Neural progenitor cell (in vitro differentiated cells): ENCODE measurements at regions not wholly inside any gene's neighbourhood (a gene's known extent, or its start where the extent isn't known, plus 50 kb on each side); places are given as distances from the start of the nearest gene placed in this dataset.

Source experiments
- DNase-seq: peaks from one replicate; pipeline ENCODE4 v3.0.0-alpha.2; 2016; ENCODE audit warnings: low spot score
- H2AFZ ChIP-seq: fragments of 200-600 bp; sonication (generic); replicated peaks from 2 replicates; pipeline ENCODE4 v1.6.1; 2016; ENCODE audit warnings: antibody characterized with exemption
- H3F3A ChIP-seq: fragments of 200-600 bp; sonication (generic); 2 replicates; pipeline ENCODE4 v1.6.1; 2016; ENCODE audit warnings: antibody characterized with exemption, low read depth
- H3K27ac ChIP-seq: fragments of 200-600 bp; sonication (generic); 2 replicates; pipeline ENCODE4 v1.5.1; 2016; ENCODE audit warnings: mild to moderate bottlenecking
- H3K27me3 ChIP-seq: fragments of 200-600 bp; sonication (generic); 2 replicates; pipeline ENCODE4 v1.6.1; 2016; ENCODE audit warnings: mild to moderate bottlenecking, moderate library complexity
- H3K36me3 ChIP-seq: fragments of 200-600 bp; sonication (generic); 2 replicates; pipeline ENCODE4 v1.5.1; 2016
- H3K4me1 ChIP-seq: fragments of 200-600 bp; sonication (generic); 2 replicates; pipeline ENCODE4 v1.6.1; 2016; ENCODE audit warnings: mixed run types
- H3K4me2 ChIP-seq: fragments of 200-600 bp; sonication (generic); 2 replicates; pipeline ENCODE4 v1.6.1; 2016
- H3K4me3 ChIP-seq: fragments of 200-600 bp; sonication (generic); 2 replicates; pipeline ENCODE4 v1.5.1; 2016
- H3K79me2 ChIP-seq: fragments of 200-600 bp; sonication (generic); 2 replicates; pipeline ENCODE4 v1.6.1; 2016; ENCODE audit warnings: low read depth
- H3K9ac ChIP-seq: fragments of 200-600 bp; sonication (generic); 2 replicates; pipeline ENCODE4 v1.6.1; 2016
- H3K9me3 ChIP-seq: fragments of 200-600 bp; sonication (generic); 2 replicates; pipeline ENCODE4 v1.5.1; 2016; ENCODE audit warnings: low read depth
- H4K20me1 ChIP-seq: fragments of 200-600 bp; sonication (generic); 2 replicates; pipeline ENCODE4 v1.6.1; 2016; ENCODE audit warnings: low read depth
- H3K27ac Mint-ChIP-seq: 3 replicates; pipeline ENCODE4 v1.8.0; 2021; ENCODE audit warnings: mixed read lengths
- H3K27me3 Mint-ChIP-seq: 2 replicates; pipeline ENCODE4 v1.8.0; 2022; ENCODE audit warnings: low read depth, mild to moderate bottlenecking, inconsistent platforms, moderate library complexity, mixed read lengths; ENCODE audit not compliant: insufficient read depth
- H3K36me3 Mint-ChIP-seq: 3 replicates; pipeline ENCODE4 v1.8.0; 2021; ENCODE audit warnings: mixed read lengths
- H3K4me1 Mint-ChIP-seq: 3 replicates; pipeline ENCODE4 v1.8.0; 2021; ENCODE audit warnings: mixed read lengths
- H3K4me3 Mint-ChIP-seq: 3 replicates; pipeline ENCODE4 v1.8.0; 2021; ENCODE audit warnings: mild to moderate bottlenecking, moderate library complexity, mixed read lengths
- H3K9me3 Mint-ChIP-seq: 3 replicates; pipeline ENCODE4 v1.8.0; 2020; ENCODE audit warnings: mixed read lengths
- CTCF ChIP-seq: fragments of 200-600 bp; sonication (generic); IDR thresholded peaks from 2 replicates; pipeline ENCODE4 v1.5.1; 2017; ENCODE audit warnings: antibody characterized with exemption, mild to moderate bottlenecking
- EZH2 ChIP-seq: fragments of 200-600 bp; sonication (generic); IDR thresholded peaks from 2 replicates; pipeline ENCODE4 v1.6.1; 2017; ENCODE audit warnings: antibody characterized with exemption, mild to moderate bottlenecking, moderate library complexity
- EZH2phosphoT487 ChIP-seq: fragments of 200-600 bp; sonication (generic); IDR thresholded peaks from 2 replicates; pipeline ENCODE4 v1.6.1; 2017; ENCODE audit warnings: antibody characterized with exemption

GRCh38 chr16:9597967-9598730 is 506.7 kb downstream of the HAPSTR1 start:
- Histone ChIP-seq H3K4me2 (no peak overlapping the region), H3K4me3 (no peak overlapping the region), H3F3A (no peaks in the 10 kb centered on the region), H3K27ac (no peak overlapping the region), H3K4me1 (peaks cover 9% of the 10 kb centered on the region), H2AFZ (no peak overlapping the region), H3K79me2 (no peaks in the 10 kb centered on the region), H4K20me1 (no peaks in the 10 kb centered on the region), H3K9ac (no peak overlapping the region), H3K9me3 (no peaks in the 10 kb centered on the region), H3K36me3 (no peaks in the 10 kb centered on the region), H3K27me3 (no peaks in the 10 kb centered on the region)
- H3K4me1 Mint-ChIP-seq, result no peaks in the 10 kb centered on the region
- DNase-seq, result no peak
- H3K36me3 Mint-ChIP-seq, result no peaks in the 10 kb centered on the region
- peaks cover 2% of the 10 kb centered on the region for H3K27me3 Mint-ChIP-seq
- H3K27ac Mint-ChIP-seq, result no peak overlapping the region
- TF ChIP-seq EZH2phosphoT487 (no peak), CTCF (no peak), EZH2 (no peak)
- H3K9me3 Mint-ChIP-seq, result no peaks in the 10 kb centered on the region
- no peak overlapping the region for H3K4me3 Mint-ChIP-seq

- no peaks in the 10 kb centered on the region for H3K36me3 Mint-ChIP-seq
- H3F3A ChIP-seq, result no peaks in the 10 kb centered on the region
- H3K27ac ChIP-seq, result no peak overlapping the region
- H3K4me1 Mint-ChIP-seq, result no peaks in the 10 kb centered on the region
- no peaks in the 10 kb centered on the region for H4K20me1 ChIP-seq
- peaks cover 9% of the 10 kb centered on the region for H3K4me1 ChIP-seq
- no peak overlapping the region for H3K27ac Mint-ChIP-seq
- H3K9me3 ChIP-seq, result no peaks in the 10 kb centered on the region
- peaks cover 2% of the 10 kb centered on the region for H3K27me3 Mint-ChIP-seq
- no peaks in the 10 kb centered on the region for H3K36me3 ChIP-seq
- DNase-seq, result no peak
- no peak overlapping the region for H2AFZ ChIP-seq
- no peak overlapping the region for H3K4me3 Mint-ChIP-seq
- no peak for TF ChIP-seq CTCF
- TF ChIP-seq EZH2, result no peak
- TF ChIP-seq EZH2phosphoT487, result no peak
- no peaks in the 10 kb centered on the region for H3K9me3 Mint-ChIP-seq
- no peaks in the 10 kb centered on the region for H3K79me2 ChIP-seq
- no peak overlapping the region for H3K4me2 ChIP-seq
- H3K9ac ChIP-seq, result no peak overlapping the region
- no peaks in the 10 kb centered on the region for H3K27me3 ChIP-seq
- no peak overlapping the region for H3K4me3 ChIP-seq
These were observed 507.3 kb downstream of the HAPSTR1 start for GRCh38 chr16:9598731-9599083.

GRCh38 chr16:9599415-9600120 is 508.1 kb downstream of the HAPSTR1 start:
- peaks cover 2% of the 10 kb centered on the region for H3K27me3 Mint-ChIP-seq
- DNase-seq, result no peak
- H3K4me3 Mint-ChIP-seq, result no peak overlapping the region
- no peak overlapping the region for H3K27ac Mint-ChIP-seq
- Histone ChIP-seq H3K27ac (no peak overlapping the region), H3K79me2 (no peaks in the 10 kb centered on the region), H3K4me3 (no peak overlapping the region), H3K4me2 (no peak overlapping the region), H3F3A (no peaks in the 10 kb centered on the region), H3K27me3 (no peaks in the 10 kb centered on the region), H3K9ac (no peak overlapping the region), H3K4me1 (peaks cover 4% of the 10 kb centered on the region), H2AFZ (no peak overlapping the region), H3K36me3 (no peaks in the 10 kb centered on the region), H4K20me1 (no peaks in the 10 kb centered on the region), H3K9me3 (no peaks in the 10 kb centered on the region)
- no peaks in the 10 kb centered on the region for H3K4me1 Mint-ChIP-seq
- no peaks in the 10 kb centered on the region for H3K36me3 Mint-ChIP-seq
- TF ChIP-seq EZH2 (no peak), EZH2phosphoT487 (no peak), CTCF (no peak)
- H3K9me3 Mint-ChIP-seq, result no peaks in the 10 kb centered on the region
